ENCODE measurements at regions not wholly inside any gene's neighbourhood (a gene's known extent, or its start where the extent isn't known, plus 50 kb on each side); places are given as distances from the start of the nearest gene placed in this dataset.
"Not testable (repeated sequence)": the region's sequence is repeated elsewhere in the genome, so short reads cannot be mapped to it uniquely, and the experiment has no call there.

- no peak for DNase-seq
Observed at GRCh38 chr5:78726571-78726970, 78.0 kb upstream of the LHFPL2 start.

- no peak for DNase-seq
Observed at GRCh38 chr5:78726003-78726402, 77.4 kb upstream of the LHFPL2 start.

GRCh38 chr5:78724061-78724460, 75.5 kb upstream of the LHFPL2 start:
- no peak for DNase-seq

- DNase-seq, result peak; percentile 2
Observed at GRCh38 chr5:78720997-78721396, 72.4 kb upstream of the LHFPL2 start.

- no peak for DNase-seq
Observed at GRCh38 chr5:78720227-78720985, 71.8 kb upstream of the LHFPL2 start.

GRCh38 chr5:78719504-78720219, 71.1 kb upstream of the LHFPL2 start:
- no peak for DNase-seq

GRCh38 chr5:78718824-78719223, 70.3 kb upstream of the LHFPL2 start:
- DNase-seq, result no peak

GRCh38 chr5:78717674-78718584, 69.4 kb upstream of the LHFPL2 start:
- DNase-seq, result peak; percentile 71

- no peak for DNase-seq
Observed at GRCh38 chr5:78716206-78716605, 67.6 kb upstream of the LHFPL2 start.

GRCh38 chr5:78715351-78715750, 66.8 kb upstream of the LHFPL2 start:
- DNase-seq, result not testable (repeated sequence)

GRCh38 chr5:78711670-78712069, 63.1 kb upstream of the LHFPL2 start:
- not testable (repeated sequence) for DNase-seq

- DNase-seq, result not testable (repeated sequence)
Observed at GRCh38 chr5:78709729-78710430, 61.3 kb upstream of the LHFPL2 start.

- DNase-seq, result no peak
Observed at GRCh38 chr5:78706825-78707224, 58.3 kb upstream of the LHFPL2 start.

GRCh38 chr5:78706381-78706780, 57.8 kb upstream of the LHFPL2 start:
- no peak for DNase-seq

GRCh38 chr5:78705826-78706225, 57.3 kb upstream of the LHFPL2 start:
- DNase-seq, result no peak

- DNase-seq, result no peak
Observed at GRCh38 chr5:78701795-78702410, 53.3 kb upstream of the LHFPL2 start.

GRCh38 chr5:78699552-78700153, 51.1 kb upstream of the LHFPL2 start:
- no peak for DNase-seq

- DNase-seq, result no peak
Observed at GRCh38 chr5:78698191-78698791, 49.7 kb upstream of the LHFPL2 start.

All from COR-L47 (cell line).